ENCODE measurements at regions not wholly inside any gene's neighbourhood (a gene's known extent, or its start where the extent isn't known, plus 50 kb on each side); places are given as distances from the start of the nearest gene placed in this dataset.

DNA sequence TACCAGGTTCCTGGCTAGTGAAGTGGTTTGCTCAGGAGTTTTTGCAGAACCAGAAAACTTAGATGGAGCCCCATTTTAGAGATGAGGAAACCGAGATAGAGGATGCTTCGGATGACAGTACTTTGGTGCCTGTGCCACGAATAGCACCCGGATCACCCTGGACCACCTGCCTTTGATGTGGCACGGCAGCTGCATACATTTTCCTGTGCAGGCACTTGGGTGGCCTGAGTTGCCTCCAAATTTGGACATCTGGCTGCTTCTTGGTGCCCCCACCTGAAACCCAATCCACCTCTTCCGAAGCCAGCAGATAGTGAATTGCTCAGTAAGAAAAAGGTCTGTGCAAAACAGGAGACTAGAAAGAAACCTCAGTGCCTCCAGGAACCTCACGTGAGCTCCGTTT is 140.6 kb upstream of the ID2 start:
- Histone ChIP-seq H3K27ac (ENCODE audit: low read depth, low read length, poor library complexity, severe bottlenecking) (no peak overlapping the region), H3K4me1 (ENCODE audit: insufficient read depth, low read length, poor library complexity, severe bottlenecking) (peaks cover 4% of the 10 kb centered on the region), H3K27me3 (replicated peaks; ENCODE audit: insufficient read depth, low read depth, low read length, poor library complexity) (no peaks in the 10 kb centered on the region), H3K9me3 (ENCODE audit: low read depth, low read length, poor library complexity, severe bottlenecking) (no peaks in the 10 kb centered on the region), H3K36me3 (ENCODE audit: insufficient read depth, low read length, poor library complexity, severe bottlenecking) (no peaks in the 10 kb centered on the region), H3K4me3 (ENCODE audit: low read depth, low read length, poor library complexity, severe bottlenecking) (no peak overlapping the region)
- DNase-seq (ENCODE audit: low spot score) = no peak
- intact Hi-C loops (cut with micrococcal nuclease; ENCODE audit: unreplicated experiment) = no loop called here
- CTCF ChIA-PET = no interaction called here
- TF ChIP-seq, protein P1, sequence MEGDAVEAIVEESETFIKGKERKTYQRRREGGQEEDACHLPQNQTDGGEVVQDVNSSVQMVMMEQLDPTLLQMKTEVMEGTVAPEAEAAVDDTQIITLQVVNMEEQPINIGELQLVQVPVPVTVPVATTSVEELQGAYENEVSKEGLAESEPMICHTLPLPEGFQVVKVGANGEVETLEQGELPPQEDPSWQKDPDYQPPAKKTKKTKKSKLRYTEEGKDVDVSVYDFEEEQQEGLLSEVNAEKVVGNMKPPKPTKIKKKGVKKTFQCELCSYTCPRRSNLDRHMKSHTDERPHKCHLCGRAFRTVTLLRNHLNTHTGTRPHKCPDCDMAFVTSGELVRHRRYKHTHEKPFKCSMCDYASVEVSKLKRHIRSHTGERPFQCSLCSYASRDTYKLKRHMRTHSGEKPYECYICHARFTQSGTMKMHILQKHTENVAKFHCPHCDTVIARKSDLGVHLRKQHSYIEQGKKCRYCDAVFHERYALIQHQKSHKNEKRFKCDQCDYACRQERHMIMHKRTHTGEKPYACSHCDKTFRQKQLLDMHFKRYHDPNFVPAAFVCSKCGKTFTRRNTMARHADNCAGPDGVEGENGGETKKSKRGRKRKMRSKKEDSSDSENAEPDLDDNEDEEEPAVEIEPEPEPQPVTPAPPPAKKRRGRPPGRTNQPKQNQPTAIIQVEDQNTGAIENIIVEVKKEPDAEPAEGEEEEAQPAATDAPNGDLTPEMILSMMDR (conservative IDR thresholded peaks at IDR 0.05; ENCODE audit: low read depth, low read length) = no peak
- no peak for TF ChIP-seq EZH2 (IDR thresholded peaks at IDR 0.05; ENCODE audit: borderline replicate concordance, low read depth, low read length, poor library complexity, severe bottlenecking)
- BruUV-seq (replicated peaks) = no TSS peak
- POLR2A ChIA-PET (ENCODE audit: low non-redundant PET) = no interaction called here

DNA sequence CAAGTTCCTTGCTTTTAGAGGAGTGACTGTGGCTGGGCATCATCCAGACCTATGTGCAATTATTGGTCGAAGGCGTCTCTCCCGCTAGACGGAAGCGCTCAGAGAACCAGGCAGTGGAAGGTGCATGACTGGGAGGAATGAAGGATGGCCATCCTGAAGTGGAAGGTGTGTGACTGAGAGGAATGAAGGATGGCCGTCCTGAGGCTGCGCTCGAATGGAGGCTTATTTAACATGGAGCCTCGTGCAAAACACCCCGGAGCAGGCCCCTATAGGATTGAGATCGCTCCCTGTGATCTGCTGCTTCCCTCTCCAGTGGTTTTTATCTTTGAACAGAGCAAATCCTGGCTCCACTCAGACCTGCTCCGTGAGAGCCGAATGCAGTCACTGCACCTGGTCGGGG is 140.2 kb upstream of the ID2 start:
- intact Hi-C loops (cut with micrococcal nuclease; ENCODE audit: unreplicated experiment) = no loop called here
- peaks cover 4% of the 10 kb centered on the region for H3K4me1 ChIP-seq (ENCODE audit: insufficient read depth, low read length, poor library complexity, severe bottlenecking)
- H3K27me3 ChIP-seq (replicated peaks; ENCODE audit: insufficient read depth, low read depth, low read length, poor library complexity) = no peaks in the 10 kb centered on the region
- TF ChIP-seq, protein P1 (conservative IDR thresholded peaks at IDR 0.05; ENCODE audit: low read depth, low read length) = no peak
- TF ChIP-seq EZH2 (IDR thresholded peaks at IDR 0.05; ENCODE audit: borderline replicate concordance, low read depth, low read length, poor library complexity, severe bottlenecking) = no peak
- no TSS peak for BruUV-seq (replicated peaks)
- no peak overlapping the region for H3K27ac ChIP-seq (ENCODE audit: low read depth, low read length, poor library complexity, severe bottlenecking)
- no peaks in the 10 kb centered on the region for H3K9me3 ChIP-seq (ENCODE audit: low read depth, low read length, poor library complexity, severe bottlenecking)
- no peak overlapping the region for H3K4me3 ChIP-seq (ENCODE audit: low read depth, low read length, poor library complexity, severe bottlenecking)
- ChIA-PET CTCF (no interaction called here), POLR2A (ENCODE audit: low non-redundant PET) (no interaction called here)
- H3K36me3 ChIP-seq (ENCODE audit: insufficient read depth, low read length, poor library complexity, severe bottlenecking) = no peaks in the 10 kb centered on the region
- DNase-seq (ENCODE audit: low spot score) = no peak

DNA sequence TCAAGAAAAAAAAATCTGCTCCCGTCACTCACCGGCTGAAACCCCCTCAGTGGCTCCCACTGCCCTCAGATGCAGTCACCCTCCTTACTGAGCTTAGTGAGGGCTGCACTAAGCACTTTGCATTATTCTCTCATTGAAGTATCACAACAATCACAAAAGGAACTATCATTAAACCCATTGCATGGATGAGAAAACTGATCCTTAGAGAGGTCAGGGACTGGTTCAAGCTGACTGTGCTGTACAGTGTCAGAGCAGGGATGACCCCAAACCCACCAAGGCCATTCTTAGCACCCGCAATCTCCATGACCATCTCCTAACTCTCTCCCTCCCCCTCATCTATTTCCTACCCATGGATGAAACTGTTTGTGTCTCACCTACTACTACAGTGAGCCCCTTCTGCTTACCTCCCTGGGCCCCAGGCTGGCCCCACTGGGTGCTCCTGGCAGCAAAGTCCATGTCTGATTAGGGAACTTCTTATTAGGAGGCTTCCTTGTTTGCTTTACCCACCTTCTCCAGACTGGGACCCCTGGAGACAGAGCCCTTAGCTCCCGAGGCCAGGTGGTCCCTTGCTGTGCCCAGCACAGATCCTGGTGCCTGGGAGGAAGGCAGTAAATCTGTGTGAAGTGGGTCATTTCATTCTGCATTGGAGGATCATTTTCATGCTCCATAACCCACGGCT is 139.3 kb upstream of the ID2 start:
- ChIA-PET POLR2A (ENCODE audit: low non-redundant PET) (no interaction called here), CTCF (no interaction called here)
- Histone ChIP-seq H3K36me3 (ENCODE audit: insufficient read depth, low read length, poor library complexity, severe bottlenecking) (no peaks in the 10 kb centered on the region), H3K9me3 (ENCODE audit: low read depth, low read length, poor library complexity, severe bottlenecking) (no peaks in the 10 kb centered on the region), H3K4me3 (ENCODE audit: low read depth, low read length, poor library complexity, severe bottlenecking) (no peak overlapping the region), H3K4me1 (ENCODE audit: insufficient read depth, low read length, poor library complexity, severe bottlenecking) (no peaks in the 10 kb centered on the region), H3K27me3 (replicated peaks; ENCODE audit: insufficient read depth, low read depth, low read length, poor library complexity) (no peaks in the 10 kb centered on the region), H3K27ac (ENCODE audit: low read depth, low read length, poor library complexity, severe bottlenecking) (no peak overlapping the region)
- intact Hi-C loops (cut with micrococcal nuclease; ENCODE audit: unreplicated experiment) = no loop called here
- no peak for DNase-seq (ENCODE audit: low spot score)
- TF ChIP-seq EZH2 (IDR thresholded peaks at IDR 0.05; ENCODE audit: borderline replicate concordance, low read depth, low read length, poor library complexity, severe bottlenecking) = no peak
- TF ChIP-seq, protein P1 (conservative IDR thresholded peaks at IDR 0.05; ENCODE audit: low read depth, low read length) = no peak
- no TSS peak for BruUV-seq (replicated peaks)
